Neuronal stem cell (in vitro differentiated cells): ENCODE measurements at regions not wholly inside any gene's neighbourhood (a gene's known extent, or its start where the extent isn't known, plus 50 kb on each side); places are given as distances from the start of the nearest gene placed in this dataset.

Source experiments
- DNase-seq: peaks from one replicate; pipeline ENCODE4 v3.0.0-alpha.2; 2013; ENCODE audit warnings: low spot score
- H2AFZ ChIP-seq: one replicate; pipeline ENCODE4 v1.6.1; 2013; ENCODE audit warnings: mild to moderate bottlenecking, low read length, inconsistent platforms
- H2AK5ac ChIP-seq: 2 replicates; pipeline ENCODE4 v1.6.1; 2013; ENCODE audit warnings: low read depth, mild to moderate bottlenecking, inconsistent platforms, low read length, moderate library complexity, mixed read lengths
- H2BK120ac ChIP-seq: 2 replicates; pipeline ENCODE4 v1.6.1; 2013; ENCODE audit warnings: low read depth, mild to moderate bottlenecking, inconsistent platforms, low read length, moderate library complexity, mixed read lengths
- H2BK12ac ChIP-seq: one replicate; pipeline ENCODE4 v1.6.1; 2013; ENCODE audit warnings: low read length, inconsistent platforms
- H2BK15ac ChIP-seq: 2 replicates; pipeline ENCODE4 v1.6.1; 2013; ENCODE audit warnings: mild to moderate bottlenecking, low read length, inconsistent platforms, mixed read lengths
- H2BK5ac ChIP-seq: one replicate; pipeline ENCODE4 v1.6.1; 2013; ENCODE audit warnings: inconsistent platforms, mild to moderate bottlenecking, low read length, moderate library complexity
- H3K14ac ChIP-seq: one replicate; pipeline ENCODE4 v1.6.1; 2013; ENCODE audit warnings: low read length, inconsistent platforms
- H3K18ac ChIP-seq: 2 replicates; pipeline ENCODE4 v1.6.1; 2013; ENCODE audit warnings: low read length, inconsistent platforms
- H3K23ac ChIP-seq: 2 replicates; pipeline ENCODE4 v1.6.1; 2013; ENCODE audit warnings: low read depth, mild to moderate bottlenecking, mixed read lengths, low read length, inconsistent platforms; ENCODE audit not compliant: poor library complexity
- H3K27ac ChIP-seq: replicated peaks from 3 replicates; pipeline ENCODE4 v1.5.1; 2013; ENCODE audit warnings: low read length, inconsistent platforms
- H3K27me3 ChIP-seq, 3 experiments: 2 replicates each; pipeline ENCODE4 v1.6.1; 2013; ENCODE audit warnings: low read length in 3 of 3, mild to moderate bottlenecking in 2 of 3, inconsistent platforms in 1 of 3, low read depth in 1 of 3, mixed read lengths in 1 of 3, moderate library complexity in 1 of 3; ENCODE audit not compliant: control insufficient read depth in 3 of 3, insufficient read depth in 3 of 3
- H3K36me3 ChIP-seq, 2 donors: replicated peaks in 1 of 2; 2 replicates each; pipeline ENCODE4 v1.6.1; 2013; ENCODE audit warnings: low read length in 2 of 2; ENCODE audit not compliant: control insufficient read depth in 2 of 2, insufficient read depth in 2 of 2
- H3K4ac ChIP-seq: 2 replicates; pipeline ENCODE4 v1.6.1; 2013; ENCODE audit warnings: inconsistent platforms, mild to moderate bottlenecking, low read length, moderate library complexity
- H3K4me1 ChIP-seq, 2 donors: 1 replicate in 1 of 2; 2 replicates in 1 of 2; pipeline ENCODE4 v1.6.1; 2013; ENCODE audit warnings: low read length in 2 of 2, low read depth in 1 of 2; ENCODE audit not compliant: control insufficient read depth in 2 of 2, insufficient read depth in 1 of 2
- H3K4me2 ChIP-seq: one replicate; pipeline ENCODE4 v1.6.1; 2013; ENCODE audit warnings: mild to moderate bottlenecking, low read length, inconsistent platforms; ENCODE audit not compliant: insufficient read depth, poor library complexity, severe bottlenecking
- H3K4me3 ChIP-seq, 2 donors: 2 replicates each; pipeline ENCODE4 v1.5.1; 2013; ENCODE audit warnings: low read length in 2 of 2, mild to moderate bottlenecking in 2 of 2, inconsistent platforms in 1 of 2, moderate library complexity in 1 of 2
- H3K79me1 ChIP-seq: one replicate; pipeline ENCODE4 v1.6.1; 2013; ENCODE audit warnings: low read depth, mild to moderate bottlenecking, inconsistent platforms, low read length, moderate library complexity
- H3K9ac ChIP-seq: one replicate; pipeline ENCODE4 v1.6.1; 2013; ENCODE audit warnings: mild to moderate bottlenecking, low read depth, low read length, inconsistent platforms; ENCODE audit not compliant: poor library complexity
- H3K9me3 ChIP-seq, 2 donors: replicated peaks in 1 of 2; 2 replicates each; pipeline versions ENCODE3 to v1.6.1; 2013; ENCODE audit warnings: low read length in 2 of 2, mild to moderate bottlenecking in 2 of 2, inconsistent platforms in 1 of 2, low read depth in 1 of 2, mixed read lengths in 1 of 2, moderate library complexity in 1 of 2; ENCODE audit not compliant: control insufficient read depth in 2 of 2, insufficient read depth in 1 of 2
- H4K8ac ChIP-seq: one replicate; pipeline ENCODE4 v1.6.1; 2013; ENCODE audit warnings: low read depth, mild to moderate bottlenecking, inconsistent platforms, low read length, moderate library complexity
- H4K91ac ChIP-seq: one replicate; pipeline ENCODE4 v1.6.1; 2013; ENCODE audit warnings: low read length, low read depth, mild to moderate bottlenecking, inconsistent platforms; ENCODE audit not compliant: poor library complexity
- WGBS, 2 donors: extraction: QIAGEN DNeasy Blood & Tissue Kit; methylation state at CpG; one replicate each; pipeline ENCODE4 v1.1.7; 2013; ENCODE audit warnings: missing lambda C conversion rate in 2 of 2, mixed read lengths in 1 of 2; ENCODE audit not compliant: insufficient read length in 2 of 2, insufficient replicate concordance in 1 of 2; ENCODE audit errors: extremely low coverage in 2 of 2; 5-methylcytosine and 5-hydroxymethylcytosine counted together

GRCh38 chr1:232409584-232409983, 220.3 kb downstream of the SIPA1L2 start:
- H4K91ac ChIP-seq, result no peak overlapping the region
- no peak overlapping the region for H2BK15ac ChIP-seq
- no peak overlapping the region for H3K9ac ChIP-seq
- H2BK5ac ChIP-seq, result no peak overlapping the region
- H3K14ac ChIP-seq, result no peak overlapping the region
- peaks cover 10 to 99% of the 10 kb centered on the region in 2 donors for H3K36me3 ChIP-seq
- H3K9me3 ChIP-seq, result peaks cover 4 to 8% of the 10 kb centered on the region in 2 donors
- H2AK5ac ChIP-seq, result no peak overlapping the region
- no peak overlapping the region for H3K4me3 ChIP-seq
- H2BK120ac ChIP-seq, result no peak overlapping the region
- no peaks in the 10 kb centered on the region for H3K79me1 ChIP-seq
- no peak for DNase-seq
- no peaks in the 10 kb centered on the region for H3K4me1 ChIP-seq
- H3K27ac ChIP-seq, result no peak overlapping the region
- no peaks in the 10 kb centered on the region for H3K27me3 ChIP-seq
- H3K4me2 ChIP-seq, result no peak overlapping the region
- no peak overlapping the region for H3K4ac ChIP-seq
- no peak overlapping the region for H3K18ac ChIP-seq
- H4K8ac ChIP-seq, result no peak overlapping the region
- H2AFZ ChIP-seq, result no peak overlapping the region
- no peak overlapping the region for H2BK12ac ChIP-seq
- no peak overlapping the region for H3K23ac ChIP-seq

GRCh38 chr1:232407120-232407519, 222.8 kb downstream of the SIPA1L2 start:
- Histone ChIP-seq H3K4me2 (no peak overlapping the region), H2BK15ac (no peak overlapping the region), H4K8ac (no peak overlapping the region), H3K79me1 (no peaks in the 10 kb centered on the region), H3K27ac (no peak overlapping the region), H3K27me3 (no peaks in the 10 kb centered on the region), H3K14ac (no peak overlapping the region), H3K4me3 (no peak overlapping the region), H2BK120ac (no peak overlapping the region), H2BK5ac (no peak overlapping the region), H2BK12ac (no peak overlapping the region), H3K9me3 (peaks cover 4 to 12% of the 10 kb centered on the region in 2 donors), H2AK5ac (no peak overlapping the region), H4K91ac (no peak overlapping the region), H3K36me3 (peaks cover 16 to 99% of the 10 kb centered on the region in 2 donors), H3K4ac (no peak overlapping the region), H3K9ac (no peak overlapping the region), H2AFZ (no peak overlapping the region), H3K23ac (no peak overlapping the region), H3K18ac (no peak overlapping the region), H3K4me1 (no peaks in the 10 kb centered on the region)
- DNase-seq, result no peak

GRCh38 chr1:232405781-232406180, 224.2 kb downstream of the SIPA1L2 start:
- Histone ChIP-seq H3K27ac (no peak overlapping the region), H3K79me1 (no peaks in the 10 kb centered on the region), H3K9me3 (peaks cover 4 to 17% of the 10 kb centered on the region in 2 donors), H2BK120ac (no peak overlapping the region), H3K4me3 (no peak overlapping the region), H2BK12ac (no peak overlapping the region), H2BK5ac (no peak overlapping the region), H4K91ac (no peak overlapping the region), H3K27me3 (no peaks in the 10 kb centered on the region), H3K9ac (no peak overlapping the region), H3K23ac (no peak overlapping the region), H2BK15ac (no peak overlapping the region), H3K18ac (no peak overlapping the region), H3K14ac (no peak overlapping the region), H3K4me1 (no peaks in the 10 kb centered on the region), H3K4me2 (no peak overlapping the region), H3K4ac (no peak overlapping the region), H3K36me3 (peaks cover 26 to 99% of the 10 kb centered on the region in 2 donors), H4K8ac (no peak overlapping the region), H2AK5ac (no peak overlapping the region), H2AFZ (no peak overlapping the region)
- no peak for DNase-seq

- Histone ChIP-seq H3K27ac (no peak overlapping the region), H2AK5ac (no peak overlapping the region), H3K23ac (no peak overlapping the region), H4K8ac (no peak overlapping the region), H3K4me2 (no peak overlapping the region), H3K27me3 (no peaks in the 10 kb centered on the region), H2AFZ (no peak overlapping the region), H2BK15ac (no peak overlapping the region), H3K14ac (no peak overlapping the region), H3K4me1 (no peaks in the 10 kb centered on the region), H3K4ac (no peak overlapping the region), H3K36me3 (peaks cover 28 to 99% of the 10 kb centered on the region in 2 donors), H4K91ac (no peak overlapping the region), H3K9me3 (peaks cover 4 to 17% of the 10 kb centered on the region in 2 donors), H3K79me1 (no peaks in the 10 kb centered on the region), H3K4me3 (no peak overlapping the region), H3K9ac (no peak overlapping the region), H2BK12ac (no peak overlapping the region), H2BK5ac (no peak overlapping the region), H2BK120ac (no peak overlapping the region), H3K18ac (no peak overlapping the region)
- DNase-seq, result no peak
- WGBS, 2 donors, result no CpG with 5 or more reads among the region's 3 CpGs
Measured at GRCh38 chr1:232404981-232405731, 224.8 kb downstream of the SIPA1L2 start.
